SK-N-SH treated with all-trans-retinoic acid at 6 μM for 48 hours (cell line): ENCODE measurements at regions not wholly inside any gene's neighbourhood (a gene's known extent, or its start where the extent isn't known, plus 50 kb on each side); places are given as distances from the start of the nearest gene placed in this dataset.

ENCODE experiments used
- ARNTL ChIP-seq: fragments of 450-650 bp; formaldehyde crosslinking; IDR thresholded peaks from 2 replicates; pipeline ENCODE4 v1.5.0; 2020; ENCODE audit warnings: low read depth, mild to moderate bottlenecking, moderate library complexity, borderline replicate concordance
- BACH2 ChIP-seq: fragments of 250-450 bp; sonication (Bioruptor Pico); IDR thresholded peaks from 2 replicates; pipeline ENCODE4 v1.9.0; 2021; ENCODE audit warnings: mild to moderate bottlenecking, borderline replicate concordance
- ESRRG ChIP-seq: fragments of 250-450 bp; sonication (Bioruptor Pico); IDR thresholded peaks from 2 replicates; pipeline ENCODE4 v1.6.1; 2021; ENCODE audit warnings: mild to moderate bottlenecking
- GLIS3 ChIP-seq: fragments of 250-450 bp; sonication (Bioruptor Pico); IDR thresholded peaks from 2 replicates; pipeline ENCODE4 v1.5.0; 2020; ENCODE audit warnings: mild to moderate bottlenecking, moderate library complexity
- OSR1 ChIP-seq: fragments of 250-450 bp; sonication (Bioruptor Pico); IDR thresholded peaks from 2 replicates; pipeline ENCODE4 v1.8.0; 2022; ENCODE audit warnings: moderate library complexity, mild to moderate bottlenecking, inconsistent platforms
- RARB ChIP-seq: fragments of 250-450 bp; sonication (Bioruptor Pico); IDR thresholded peaks from 2 replicates; pipeline ENCODE4 v1.8.0; 2021; ENCODE audit warnings: mild to moderate bottlenecking, moderate library complexity
- TCF4 ChIP-seq: fragments of 250-450 bp; sonication (Bioruptor Pico); IDR thresholded peaks from 2 replicates; pipeline ENCODE4 v1.8.0; 2021; ENCODE audit warnings: mild to moderate bottlenecking, moderate library complexity, borderline replicate concordance
- ZC3H10 ChIP-seq: fragments of 250-450 bp; sonication (Bioruptor Pico); IDR thresholded peaks from 2 replicates; pipeline ENCODE4 v1.5.1; 2021; ENCODE audit warnings: mild to moderate bottlenecking, moderate library complexity
- ZFP30 ChIP-seq: fragments of 450-650 bp; formaldehyde crosslinking; IDR thresholded peaks from 2 replicates; pipeline ENCODE4 v1.5.0; 2022; ENCODE audit warnings: mild to moderate bottlenecking, moderate library complexity
- ZNF565 ChIP-seq: fragments of 450-650 bp; formaldehyde crosslinking; conservative IDR thresholded peaks from 2 replicates; pipeline ENCODE4 v1.5.0; 2020; ENCODE audit warnings: low read depth, mild to moderate bottlenecking, moderate library complexity
- ZNF70 ChIP-seq: fragments of 450-650 bp; formaldehyde crosslinking; IDR thresholded peaks from 2 replicates; pipeline ENCODE4 v1.5.0; 2020; ENCODE audit warnings: mild to moderate bottlenecking, moderate library complexity
- TF ChIP-seq, protein P1 (sequence below): fragments of 250-450 bp; sonication (Bioruptor Pico); IDR thresholded peaks from 2 replicates; pipeline ENCODE4 v1.8.0; 2020; ENCODE audit warnings: mild to moderate bottlenecking, moderate library complexity, borderline replicate concordance
- TF ChIP-seq, protein P2 (sequence below): fragments of 250-450 bp; sonication (Bioruptor Pico); IDR thresholded peaks from 2 replicates; pipeline ENCODE4 v1.5.0; 2020; ENCODE audit warnings: mild to moderate bottlenecking, moderate library complexity

DNA sequence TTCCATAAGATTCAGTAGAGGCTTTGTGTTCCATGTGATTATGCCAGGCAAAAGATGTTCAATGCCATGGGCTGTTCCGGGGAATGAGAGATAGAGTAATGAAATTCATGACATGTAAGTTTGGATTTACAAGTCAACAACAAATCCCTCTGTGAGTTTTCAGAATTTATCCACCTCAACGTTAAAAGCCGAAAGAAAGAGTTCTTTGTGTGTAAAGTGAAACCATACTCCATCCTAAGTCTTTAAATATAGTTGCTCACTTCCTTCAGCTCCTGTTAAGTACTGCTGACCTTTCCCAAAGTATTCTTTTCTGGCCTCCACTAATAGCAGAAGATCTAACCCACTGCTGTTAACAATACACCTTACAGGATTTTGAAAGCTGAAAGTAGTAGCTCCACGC, 190.0 kb downstream of the TMX1 start:
- TF ChIP-seq GLIS3 (CRISPR knock-in tag) (no peak), ZC3H10 (CRISPR knock-in tag) (no peak), TCF4 (CRISPR knock-in tag) (no peak), ZFP30 (CRISPR knock-in tag) (no peak), BACH2 (no peak), ESRRG (no peak), ZNF70 (no peak), OSR1 (CRISPR knock-in tag) (no peak), ZNF565 (CRISPR knock-in tag) (no peak), ARNTL (CRISPR knock-in tag) (no peak), RARB (CRISPR knock-in tag) (no peak)
- TF ChIP-seq, protein P1, sequence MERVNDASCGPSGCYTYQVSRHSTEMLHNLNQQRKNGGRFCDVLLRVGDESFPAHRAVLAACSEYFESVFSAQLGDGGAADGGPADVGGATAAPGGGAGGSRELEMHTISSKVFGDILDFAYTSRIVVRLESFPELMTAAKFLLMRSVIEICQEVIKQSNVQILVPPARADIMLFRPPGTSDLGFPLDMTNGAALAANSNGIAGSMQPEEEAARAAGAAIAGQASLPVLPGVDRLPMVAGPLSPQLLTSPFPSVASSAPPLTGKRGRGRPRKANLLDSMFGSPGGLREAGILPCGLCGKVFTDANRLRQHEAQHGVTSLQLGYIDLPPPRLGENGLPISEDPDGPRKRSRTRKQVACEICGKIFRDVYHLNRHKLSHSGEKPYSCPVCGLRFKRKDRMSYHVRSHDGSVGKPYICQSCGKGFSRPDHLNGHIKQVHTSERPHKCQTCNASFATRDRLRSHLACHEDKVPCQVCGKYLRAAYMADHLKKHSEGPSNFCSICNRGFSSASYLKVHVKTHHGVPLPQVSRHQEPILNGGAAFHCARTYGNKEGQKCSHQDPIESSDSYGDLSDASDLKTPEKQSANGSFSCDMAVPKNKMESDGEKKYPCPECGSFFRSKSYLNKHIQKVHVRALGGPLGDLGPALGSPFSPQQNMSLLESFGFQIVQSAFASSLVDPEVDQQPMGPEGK (CRISPR knock-in tag), result no peak
- TF ChIP-seq, protein P2, sequence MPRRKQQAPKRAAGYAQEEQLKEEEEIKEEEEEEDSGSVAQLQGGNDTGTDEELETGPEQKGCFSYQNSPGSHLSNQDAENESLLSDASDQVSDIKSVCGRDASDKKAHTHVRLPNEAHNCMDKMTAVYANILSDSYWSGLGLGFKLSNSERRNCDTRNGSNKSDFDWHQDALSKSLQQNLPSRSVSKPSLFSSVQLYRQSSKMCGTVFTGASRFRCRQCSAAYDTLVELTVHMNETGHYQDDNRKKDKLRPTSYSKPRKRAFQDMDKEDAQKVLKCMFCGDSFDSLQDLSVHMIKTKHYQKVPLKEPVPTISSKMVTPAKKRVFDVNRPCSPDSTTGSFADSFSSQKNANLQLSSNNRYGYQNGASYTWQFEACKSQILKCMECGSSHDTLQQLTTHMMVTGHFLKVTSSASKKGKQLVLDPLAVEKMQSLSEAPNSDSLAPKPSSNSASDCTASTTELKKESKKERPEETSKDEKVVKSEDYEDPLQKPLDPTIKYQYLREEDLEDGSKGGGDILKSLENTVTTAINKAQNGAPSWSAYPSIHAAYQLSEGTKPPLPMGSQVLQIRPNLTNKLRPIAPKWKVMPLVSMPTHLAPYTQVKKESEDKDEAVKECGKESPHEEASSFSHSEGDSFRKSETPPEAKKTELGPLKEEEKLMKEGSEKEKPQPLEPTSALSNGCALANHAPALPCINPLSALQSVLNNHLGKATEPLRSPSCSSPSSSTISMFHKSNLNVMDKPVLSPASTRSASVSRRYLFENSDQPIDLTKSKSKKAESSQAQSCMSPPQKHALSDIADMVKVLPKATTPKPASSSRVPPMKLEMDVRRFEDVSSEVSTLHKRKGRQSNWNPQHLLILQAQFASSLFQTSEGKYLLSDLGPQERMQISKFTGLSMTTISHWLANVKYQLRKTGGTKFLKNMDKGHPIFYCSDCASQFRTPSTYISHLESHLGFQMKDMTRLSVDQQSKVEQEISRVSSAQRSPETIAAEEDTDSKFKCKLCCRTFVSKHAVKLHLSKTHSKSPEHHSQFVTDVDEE (CRISPR knock-in tag), result no peak
